Neural progenitor cell (in vitro differentiated cells): ENCODE measurements at regions not wholly inside any gene's neighbourhood (a gene's known extent, or its start where the extent isn't known, plus 50 kb on each side); places are given as distances from the start of the nearest gene placed in this dataset.

Source experiments
- DNase-seq: peaks from one replicate; pipeline ENCODE4 v3.0.0-alpha.2; 2016; ENCODE audit warnings: low spot score
- H2AFZ ChIP-seq: fragments of 200-600 bp; sonication (generic); replicated peaks from 2 replicates; pipeline ENCODE4 v1.6.1; 2016; ENCODE audit warnings: antibody characterized with exemption
- H3F3A ChIP-seq: fragments of 200-600 bp; sonication (generic); 2 replicates; pipeline ENCODE4 v1.6.1; 2016; ENCODE audit warnings: antibody characterized with exemption, low read depth
- H3K27ac ChIP-seq: fragments of 200-600 bp; sonication (generic); 2 replicates; pipeline ENCODE4 v1.5.1; 2016; ENCODE audit warnings: mild to moderate bottlenecking
- H3K27me3 ChIP-seq: fragments of 200-600 bp; sonication (generic); 2 replicates; pipeline ENCODE4 v1.6.1; 2016; ENCODE audit warnings: mild to moderate bottlenecking, moderate library complexity
- H3K36me3 ChIP-seq: fragments of 200-600 bp; sonication (generic); 2 replicates; pipeline ENCODE4 v1.5.1; 2016
- H3K4me1 ChIP-seq: fragments of 200-600 bp; sonication (generic); 2 replicates; pipeline ENCODE4 v1.6.1; 2016; ENCODE audit warnings: mixed run types
- H3K4me2 ChIP-seq: fragments of 200-600 bp; sonication (generic); 2 replicates; pipeline ENCODE4 v1.6.1; 2016
- H3K4me3 ChIP-seq: fragments of 200-600 bp; sonication (generic); 2 replicates; pipeline ENCODE4 v1.5.1; 2016
- H3K79me2 ChIP-seq: fragments of 200-600 bp; sonication (generic); 2 replicates; pipeline ENCODE4 v1.6.1; 2016; ENCODE audit warnings: low read depth
- H3K9ac ChIP-seq: fragments of 200-600 bp; sonication (generic); 2 replicates; pipeline ENCODE4 v1.6.1; 2016
- H3K9me3 ChIP-seq: fragments of 200-600 bp; sonication (generic); 2 replicates; pipeline ENCODE4 v1.5.1; 2016; ENCODE audit warnings: low read depth
- H4K20me1 ChIP-seq: fragments of 200-600 bp; sonication (generic); 2 replicates; pipeline ENCODE4 v1.6.1; 2016; ENCODE audit warnings: low read depth
- H3K27ac Mint-ChIP-seq: 3 replicates; pipeline ENCODE4 v1.8.0; 2021; ENCODE audit warnings: mixed read lengths
- H3K27me3 Mint-ChIP-seq: 2 replicates; pipeline ENCODE4 v1.8.0; 2022; ENCODE audit warnings: low read depth, mild to moderate bottlenecking, inconsistent platforms, moderate library complexity, mixed read lengths; ENCODE audit not compliant: insufficient read depth
- H3K36me3 Mint-ChIP-seq: 3 replicates; pipeline ENCODE4 v1.8.0; 2021; ENCODE audit warnings: mixed read lengths
- H3K4me1 Mint-ChIP-seq: 3 replicates; pipeline ENCODE4 v1.8.0; 2021; ENCODE audit warnings: mixed read lengths
- H3K4me3 Mint-ChIP-seq: 3 replicates; pipeline ENCODE4 v1.8.0; 2021; ENCODE audit warnings: mild to moderate bottlenecking, moderate library complexity, mixed read lengths
- H3K9me3 Mint-ChIP-seq: 3 replicates; pipeline ENCODE4 v1.8.0; 2020; ENCODE audit warnings: mixed read lengths
- EZH2 ChIP-seq: fragments of 200-600 bp; sonication (generic); IDR thresholded peaks from 2 replicates; pipeline ENCODE4 v1.6.1; 2017; ENCODE audit warnings: antibody characterized with exemption, mild to moderate bottlenecking, moderate library complexity
- EZH2phosphoT487 ChIP-seq: fragments of 200-600 bp; sonication (generic); IDR thresholded peaks from 2 replicates; pipeline ENCODE4 v1.6.1; 2017; ENCODE audit warnings: antibody characterized with exemption
- TF ChIP-seq, protein P1 (sequence below): fragments of 200-600 bp; sonication (generic); IDR thresholded peaks from 2 replicates; pipeline ENCODE4 v1.5.1; 2017; ENCODE audit warnings: antibody characterized with exemption, mild to moderate bottlenecking

DNA sequence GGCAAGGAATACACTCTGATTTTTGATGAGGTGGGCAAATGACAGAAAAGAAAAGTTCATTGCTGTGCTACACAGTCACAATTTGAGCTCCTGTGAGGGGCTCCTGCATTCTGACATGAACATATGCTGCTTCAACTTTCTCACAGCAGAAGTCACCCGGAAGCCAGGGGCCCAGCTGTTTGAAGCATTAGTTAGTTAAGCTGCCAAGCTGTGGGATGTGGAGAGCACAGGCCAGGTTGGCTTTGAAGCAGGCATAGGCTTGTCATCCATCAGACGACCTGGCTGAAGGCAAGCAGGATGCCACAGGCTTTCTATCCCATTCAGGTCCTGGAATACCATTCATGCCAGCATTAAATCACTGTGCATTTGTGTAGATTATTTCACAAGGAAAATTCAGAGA is 63.1 kb downstream of the MTNR1B start:
- Mint-ChIP-seq H3K27me3 (no peaks in the 10 kb centered on the region), H3K4me1 (no peaks in the 10 kb centered on the region), H3K27ac (no peak overlapping the region), H3K4me3 (no peak overlapping the region), H3K36me3 (no peaks in the 10 kb centered on the region), H3K9me3 (peaks cover 2% of the 10 kb centered on the region)
- no peak for DNase-seq
- Histone ChIP-seq H3K27ac (no peak overlapping the region), H3K4me3 (no peak overlapping the region), H2AFZ (no peak overlapping the region), H4K20me1 (no peaks in the 10 kb centered on the region), H3K27me3 (no peaks in the 10 kb centered on the region), H3F3A (no peaks in the 10 kb centered on the region), H3K4me1 (no peaks in the 10 kb centered on the region), H3K9ac (no peak overlapping the region), H3K36me3 (no peaks in the 10 kb centered on the region), H3K4me2 (no peak overlapping the region), H3K79me2 (no peaks in the 10 kb centered on the region), H3K9me3 (no peaks in the 10 kb centered on the region)
- TF ChIP-seq EZH2phosphoT487 (no peak), EZH2 (no peak)
- TF ChIP-seq, protein P1, sequence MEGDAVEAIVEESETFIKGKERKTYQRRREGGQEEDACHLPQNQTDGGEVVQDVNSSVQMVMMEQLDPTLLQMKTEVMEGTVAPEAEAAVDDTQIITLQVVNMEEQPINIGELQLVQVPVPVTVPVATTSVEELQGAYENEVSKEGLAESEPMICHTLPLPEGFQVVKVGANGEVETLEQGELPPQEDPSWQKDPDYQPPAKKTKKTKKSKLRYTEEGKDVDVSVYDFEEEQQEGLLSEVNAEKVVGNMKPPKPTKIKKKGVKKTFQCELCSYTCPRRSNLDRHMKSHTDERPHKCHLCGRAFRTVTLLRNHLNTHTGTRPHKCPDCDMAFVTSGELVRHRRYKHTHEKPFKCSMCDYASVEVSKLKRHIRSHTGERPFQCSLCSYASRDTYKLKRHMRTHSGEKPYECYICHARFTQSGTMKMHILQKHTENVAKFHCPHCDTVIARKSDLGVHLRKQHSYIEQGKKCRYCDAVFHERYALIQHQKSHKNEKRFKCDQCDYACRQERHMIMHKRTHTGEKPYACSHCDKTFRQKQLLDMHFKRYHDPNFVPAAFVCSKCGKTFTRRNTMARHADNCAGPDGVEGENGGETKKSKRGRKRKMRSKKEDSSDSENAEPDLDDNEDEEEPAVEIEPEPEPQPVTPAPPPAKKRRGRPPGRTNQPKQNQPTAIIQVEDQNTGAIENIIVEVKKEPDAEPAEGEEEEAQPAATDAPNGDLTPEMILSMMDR: no peak

DNA sequence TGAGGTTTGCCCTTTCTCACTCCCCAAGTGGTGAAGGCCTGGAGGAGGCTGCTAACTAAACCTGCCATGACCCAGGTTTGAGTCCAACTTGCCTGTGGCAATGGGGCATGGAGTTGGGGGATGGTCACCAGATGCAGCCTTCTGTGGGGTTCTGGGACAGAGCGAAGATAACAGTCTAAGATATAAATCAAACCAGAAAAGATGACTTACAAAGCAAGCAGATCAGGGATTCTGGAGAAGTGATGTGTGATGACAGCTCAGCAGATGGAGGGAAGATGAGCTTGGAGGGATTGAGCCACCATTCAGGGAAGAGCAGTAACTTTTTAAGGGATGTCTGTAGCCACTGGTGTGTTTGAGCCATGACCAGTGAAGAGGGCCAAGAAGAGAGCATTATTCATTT is 63.6 kb downstream of the MTNR1B start:
- Histone ChIP-seq H3K79me2 (no peaks in the 10 kb centered on the region), H3K4me1 (no peaks in the 10 kb centered on the region), H3K36me3 (no peaks in the 10 kb centered on the region), H3K9me3 (no peaks in the 10 kb centered on the region), H3K27ac (no peak overlapping the region), H3K9ac (no peak overlapping the region), H3F3A (no peaks in the 10 kb centered on the region), H3K27me3 (no peaks in the 10 kb centered on the region), H3K4me2 (no peak overlapping the region), H3K4me3 (no peak overlapping the region), H2AFZ (no peak overlapping the region), H4K20me1 (no peaks in the 10 kb centered on the region)
- no peaks in the 10 kb centered on the region for H3K36me3 Mint-ChIP-seq
- no peaks in the 10 kb centered on the region for H3K27me3 Mint-ChIP-seq
- no peak for DNase-seq
- peaks cover 2% of the 10 kb centered on the region for H3K9me3 Mint-ChIP-seq
- TF ChIP-seq EZH2phosphoT487: no peak
- no peak for TF ChIP-seq EZH2
- TF ChIP-seq, protein P1: no peak
- H3K4me1 Mint-ChIP-seq: no peaks in the 10 kb centered on the region
- H3K27ac Mint-ChIP-seq: no peak overlapping the region
- H3K4me3 Mint-ChIP-seq: no peak overlapping the region

GRCh38 chr11:93034031-93034722 is 64.7 kb downstream of the MTNR1B start:
- no peak overlapping the region for H3K27ac ChIP-seq
- Mint-ChIP-seq H3K27ac (peak overlapping the region; percentile 42), H3K4me1 (no peaks in the 10 kb centered on the region), H3K36me3 (no peaks in the 10 kb centered on the region), H3K27me3 (peaks cover 2% of the 10 kb centered on the region), H3K9me3 (peaks cover 2% of the 10 kb centered on the region), H3K4me3 (no peak overlapping the region)
- no peak for DNase-seq
- peak overlapping the region; percentile 78 for H2AFZ ChIP-seq
- TF ChIP-seq, protein P1: no peak
- no peak for TF ChIP-seq EZH2
- TF ChIP-seq EZH2phosphoT487: no peak
- H3K9me3 ChIP-seq: no peaks in the 10 kb centered on the region
- no peaks in the 10 kb centered on the region for H3K79me2 ChIP-seq
- H3K4me3 ChIP-seq: no peak overlapping the region
- H4K20me1 ChIP-seq: no peaks in the 10 kb centered on the region
- no peak overlapping the region for H3K4me2 ChIP-seq
- H3K4me1 ChIP-seq: no peaks in the 10 kb centered on the region
- H3K9ac ChIP-seq: no peak overlapping the region
- no peaks in the 10 kb centered on the region for H3K27me3 ChIP-seq
- no peaks in the 10 kb centered on the region for H3K36me3 ChIP-seq
- H3F3A ChIP-seq: no peaks in the 10 kb centered on the region
